Upper lobe of right lung (tissue), 1 donor: ENCODE measurements at regions not wholly inside any gene's neighbourhood (a gene's known extent, or its start where the extent isn't known, plus 50 kb on each side); places are given as distances from the start of the nearest gene placed in this dataset.

Experiments used
- ATAC-seq: fragments of 200-7000 bp; cut with Tn5 transposase; one replicate; pipeline ENCODE4 v1.9.1; 2020; ENCODE audit warnings: mild to moderate bottlenecking, moderate library complexity
- DNase-seq: peaks from one replicate; pipeline ENCODE4 v3.0.0-alpha.2; 2020
- H3K27ac ChIP-seq: fragments of 200-600 bp; one replicate; pipeline ENCODE4 v1.8.0; 2022
- H3K27me3 ChIP-seq: fragments of 200-600 bp; one replicate; pipeline ENCODE4 v1.8.0; 2022; ENCODE audit warnings: mild to moderate bottlenecking
- H3K36me3 ChIP-seq: fragments of 200-600 bp; one replicate; pipeline ENCODE4 v1.8.0; 2022
- H3K4me1 ChIP-seq: fragments of 200-600 bp; one replicate; pipeline ENCODE4 v1.8.0; 2022
- H3K4me3 ChIP-seq: fragments of 200-600 bp; one replicate; pipeline ENCODE4 v1.8.0; 2022; ENCODE audit warnings: mild to moderate bottlenecking
- H3K9me3 ChIP-seq: fragments of 200-600 bp; one replicate; pipeline ENCODE4 v1.8.0; 2022
- intact Hi-C: fragments of 100-400 bp; cut with DNase I; formaldehyde crosslinking; loops from one replicate; pipeline ENCODE4 v1.11.0; 2022
- TF ChIP-seq, protein P1 (sequence below): fragments of 200-600 bp; IDR thresholded peaks from one replicate; pipeline ENCODE4 v1.8.0; 2022; ENCODE audit warnings: antibody characterized with exemption
- donor health status: DM: no; HTN: yes; CAD: no; lungs with severe emphysema.

- Histone ChIP-seq H3K27ac (no peak overlapping the region), H3K9me3 (no peaks in the 10 kb centered on the region), H3K4me3 (no peak overlapping the region), H3K36me3 (no peaks in the 10 kb centered on the region), H3K27me3 (no peaks in the 10 kb centered on the region), H3K4me1 (no peaks in the 10 kb centered on the region)
- ATAC-seq: peak; percentile 92
- intact Hi-C loops: no loop called here
- TF ChIP-seq, protein P1, sequence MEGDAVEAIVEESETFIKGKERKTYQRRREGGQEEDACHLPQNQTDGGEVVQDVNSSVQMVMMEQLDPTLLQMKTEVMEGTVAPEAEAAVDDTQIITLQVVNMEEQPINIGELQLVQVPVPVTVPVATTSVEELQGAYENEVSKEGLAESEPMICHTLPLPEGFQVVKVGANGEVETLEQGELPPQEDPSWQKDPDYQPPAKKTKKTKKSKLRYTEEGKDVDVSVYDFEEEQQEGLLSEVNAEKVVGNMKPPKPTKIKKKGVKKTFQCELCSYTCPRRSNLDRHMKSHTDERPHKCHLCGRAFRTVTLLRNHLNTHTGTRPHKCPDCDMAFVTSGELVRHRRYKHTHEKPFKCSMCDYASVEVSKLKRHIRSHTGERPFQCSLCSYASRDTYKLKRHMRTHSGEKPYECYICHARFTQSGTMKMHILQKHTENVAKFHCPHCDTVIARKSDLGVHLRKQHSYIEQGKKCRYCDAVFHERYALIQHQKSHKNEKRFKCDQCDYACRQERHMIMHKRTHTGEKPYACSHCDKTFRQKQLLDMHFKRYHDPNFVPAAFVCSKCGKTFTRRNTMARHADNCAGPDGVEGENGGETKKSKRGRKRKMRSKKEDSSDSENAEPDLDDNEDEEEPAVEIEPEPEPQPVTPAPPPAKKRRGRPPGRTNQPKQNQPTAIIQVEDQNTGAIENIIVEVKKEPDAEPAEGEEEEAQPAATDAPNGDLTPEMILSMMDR: no peak
- DNase-seq: no peak
Observed at GRCh38 chr13:91144054-91144453, 203.4 kb upstream of the MIR17HG start.

GRCh38 chr13:91144486-91144885 lies 203.0 kb upstream of the MIR17HG start:
- intact Hi-C loops: no loop called here
- Histone ChIP-seq H3K27me3 (no peaks in the 10 kb centered on the region), H3K27ac (no peak overlapping the region), H3K9me3 (no peaks in the 10 kb centered on the region), H3K4me1 (no peaks in the 10 kb centered on the region), H3K36me3 (no peaks in the 10 kb centered on the region), H3K4me3 (no peak overlapping the region)
- DNase-seq (no peak), ATAC-seq (no peak)
- TF ChIP-seq, protein P1: no peak

DNA sequence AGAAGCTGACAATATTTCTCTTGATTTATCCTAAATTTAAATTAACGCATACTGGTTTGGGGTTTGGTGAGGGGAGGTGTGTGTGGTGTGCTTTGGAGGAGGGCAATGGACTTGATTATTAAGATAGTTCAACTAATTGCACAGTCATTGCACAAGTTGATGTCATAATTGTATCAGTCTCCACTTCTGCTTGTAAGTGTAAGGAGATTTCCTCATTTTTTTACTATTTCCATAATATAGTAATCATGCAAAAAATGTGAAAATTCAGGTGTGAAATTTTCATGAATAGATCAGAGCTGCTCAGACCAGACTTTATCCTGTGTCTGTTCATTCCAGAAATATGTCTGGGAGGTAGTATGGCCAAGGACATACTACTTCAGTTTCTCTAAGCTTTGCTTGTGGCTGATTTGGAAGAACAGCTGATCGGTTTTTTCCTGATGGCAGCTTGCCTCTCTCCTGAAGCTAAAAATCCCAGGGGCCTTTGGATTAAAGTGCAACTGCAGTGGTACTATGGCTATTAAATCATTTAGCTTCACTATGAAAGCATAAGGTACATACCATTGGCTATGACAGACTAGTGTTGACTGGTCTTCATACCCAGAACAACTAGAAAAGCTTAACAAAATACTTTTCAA lies 201.8 kb upstream of the MIR17HG start:
- H3K9me3 ChIP-seq: no peaks in the 10 kb centered on the region
- H3K36me3 ChIP-seq: no peaks in the 10 kb centered on the region
- H3K27me3 ChIP-seq: no peaks in the 10 kb centered on the region
- intact Hi-C loops: no loop called here
- H3K27ac ChIP-seq: no peak overlapping the region
- no peak overlapping the region for H3K4me3 ChIP-seq
- TF ChIP-seq, protein P1: no peak
- DNase-seq: no peak
- no peaks in the 10 kb centered on the region for H3K4me1 ChIP-seq
- peak; percentile 27 for ATAC-seq

DNA sequence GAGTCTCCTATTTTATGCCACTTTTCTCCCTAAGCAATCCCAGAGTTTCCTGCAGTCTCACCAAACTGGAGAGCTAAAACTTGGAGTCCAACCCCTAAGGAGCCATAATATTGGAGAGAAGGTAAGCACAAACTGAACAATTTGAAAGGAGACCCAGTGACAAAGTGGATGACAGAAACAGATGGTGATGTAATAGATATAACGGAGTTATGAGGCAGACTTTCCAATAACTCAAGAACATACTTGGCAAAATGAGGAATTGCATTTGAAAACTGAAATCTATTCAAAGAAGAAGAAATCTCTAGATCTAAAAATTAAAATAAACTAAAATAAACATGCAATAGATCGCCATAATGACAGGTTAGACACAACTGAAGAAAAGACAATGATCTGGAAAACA lies 200.9 kb upstream of the MIR17HG start:
- Histone ChIP-seq H3K27ac (no peak overlapping the region), H3K36me3 (no peaks in the 10 kb centered on the region), H3K4me1 (no peaks in the 10 kb centered on the region), H3K9me3 (no peaks in the 10 kb centered on the region), H3K27me3 (no peaks in the 10 kb centered on the region), H3K4me3 (no peak overlapping the region)
- ATAC-seq: no peak
- DNase-seq: no peak
- TF ChIP-seq, protein P1: no peak
- intact Hi-C loops: no loop called here

DNA sequence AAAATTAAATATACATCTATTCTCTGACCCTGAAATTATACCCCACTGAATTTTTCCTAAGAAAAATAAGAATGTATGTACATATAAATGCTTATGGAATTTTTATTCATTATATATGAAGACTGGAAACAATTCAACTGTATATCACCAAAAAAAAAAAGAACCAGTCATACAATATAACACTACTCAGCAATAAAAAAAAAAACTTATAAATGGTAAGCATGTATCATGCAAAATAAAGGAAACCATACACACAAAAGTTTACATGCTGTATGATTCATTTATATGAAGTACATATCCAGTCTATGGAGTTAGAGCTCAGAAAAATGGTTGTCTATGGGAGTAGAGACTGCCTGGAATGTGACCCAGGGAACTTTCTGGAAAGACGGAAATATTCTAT lies 199.4 kb upstream of the MIR17HG start:
- H3K9me3 ChIP-seq: no peaks in the 10 kb centered on the region
- DNase-seq (no peak), ATAC-seq (no peak)
- TF ChIP-seq, protein P1: no peak
- H3K27ac ChIP-seq: no peak overlapping the region
- H3K4me1 ChIP-seq: no peaks in the 10 kb centered on the region
- no peaks in the 10 kb centered on the region for H3K36me3 ChIP-seq
- intact Hi-C loops: no loop called here
- H3K4me3 ChIP-seq: no peak overlapping the region
- H3K27me3 ChIP-seq: peaks cover 4% of the 10 kb centered on the region

- no peaks in the 10 kb centered on the region for H3K36me3 ChIP-seq
- no peak overlapping the region for H3K4me3 ChIP-seq
- no peaks in the 10 kb centered on the region for H3K4me1 ChIP-seq
- no peaks in the 10 kb centered on the region for H3K9me3 ChIP-seq
- DNase-seq (no peak), ATAC-seq (no peak)
- peaks cover 4% of the 10 kb centered on the region for H3K27me3 ChIP-seq
- intact Hi-C loops: no loop called here
- TF ChIP-seq, protein P1: no peak
- no peak overlapping the region for H3K27ac ChIP-seq
Observed at GRCh38 chr13:91151921-91152320, 195.6 kb upstream of the MIR17HG start.
